ENCODE measurements at regions not wholly inside any gene's neighbourhood (a gene's known extent, or its start where the extent isn't known, plus 50 kb on each side); places are given as distances from the start of the nearest gene placed in this dataset.
A peak's percentile ranks its signal among the peaks of the same experiment; 100 is the strongest.

- Histone ChIP-seq H3K27me3 (ENCODE audit: control insufficient read depth, insufficient read depth, low read length) (no peaks in the 10 kb centered on the region), H3K36me3 (ENCODE audit: control insufficient read depth, insufficient read depth, low read length) (no peaks in the 10 kb centered on the region), H3K9me3 (ENCODE audit: control insufficient read depth, insufficient read depth, low read depth, low read length) (no peaks in the 10 kb centered on the region), H3K27ac (ENCODE audit: low read length) (no peak overlapping the region), H3K4me3 (ENCODE audit: low read depth in 2 of 2, low read length in 2 of 2) (no peak overlapping the region), H3K4me1 (ENCODE audit: control insufficient read depth, insufficient read depth, low read length) (no peaks in the 10 kb centered on the region)
- TF ChIP-seq REST (IDR thresholded peaks at IDR 0.05; ENCODE audit: insufficient read depth in 1 of 2, low read depth in 2 of 2, low read length in 1 of 2) (no peak), TCF7L2 (IDR thresholded peaks at IDR 0.05; ENCODE audit: low read depth, low read length) (no peak), CTCF (IDR thresholded peaks at IDR 0.05) (no peak), POLR2AphosphoS5 (IDR thresholded peaks at IDR 0.05; ENCODE audit: low read depth, low read length) (no peak), SIN3A (IDR thresholded peaks at IDR 0.05; ENCODE audit: borderline replicate concordance, insufficient read depth, low read depth, low read length) (no peak)
- ChIA-PET POLR2A (no interaction called here), CTCF (no interaction called here)
- DNase-seq (ENCODE audit: low read depth, low spot score) (no peak), ATAC-seq (no peak)
- intact Hi-C loops (cut with micrococcal nuclease; ENCODE audit: unreplicated experiment) (no loop called here), in situ Hi-C loops (cut with HindIII; ENCODE audit: low pct_unique_long_range_greater_than_20kb, low sequenced_read_pairs) (no loop called here)
- BruUV-seq (replicated peaks): no TSS peak
Measured at GRCh38 chr11:37502202-37502601, 904.2 kb upstream of the RAG2 start.

GRCh38 chr11:37500425-37500824 is 902.4 kb upstream of the RAG2 start:
- no peaks in the 10 kb centered on the region for H3K36me3 ChIP-seq (ENCODE audit: control insufficient read depth, insufficient read depth, low read length)
- ChIA-PET CTCF (no interaction called here), POLR2A (no interaction called here)
- intact Hi-C loops (cut with micrococcal nuclease; ENCODE audit: unreplicated experiment) (no loop called here), in situ Hi-C loops (cut with HindIII; ENCODE audit: low pct_unique_long_range_greater_than_20kb, low sequenced_read_pairs) (no loop called here)
- no peaks in the 10 kb centered on the region for H3K27me3 ChIP-seq (ENCODE audit: control insufficient read depth, insufficient read depth, low read length)
- no peaks in the 10 kb centered on the region for H3K9me3 ChIP-seq (ENCODE audit: control insufficient read depth, insufficient read depth, low read depth, low read length)
- no peaks in the 10 kb centered on the region for H3K4me1 ChIP-seq (ENCODE audit: control insufficient read depth, insufficient read depth, low read length)
- peak; percentile 49 for ATAC-seq
- no peak overlapping the region for H3K4me3 ChIP-seq (ENCODE audit: low read depth in 2 of 2, low read length in 2 of 2)
- H3K27ac ChIP-seq (ENCODE audit: low read length): no peak overlapping the region
- BruUV-seq (replicated peaks): no TSS peak
- DNase-seq (ENCODE audit: low read depth, low spot score): no peak
- TF ChIP-seq SIN3A (IDR thresholded peaks at IDR 0.05; ENCODE audit: borderline replicate concordance, insufficient read depth, low read depth, low read length) (no peak), CTCF (IDR thresholded peaks at IDR 0.05) (no peak), POLR2AphosphoS5 (IDR thresholded peaks at IDR 0.05; ENCODE audit: low read depth, low read length) (no peak), TCF7L2 (IDR thresholded peaks at IDR 0.05; ENCODE audit: low read depth, low read length) (no peak), REST (IDR thresholded peaks at IDR 0.05; ENCODE audit: insufficient read depth in 1 of 2, low read depth in 2 of 2, low read length in 1 of 2) (no peak)

Data from Panc1 (cell line).